HG02943 (cell line): ENCODE measurements at regions not wholly inside any gene's neighbourhood (a gene's known extent, or its start where the extent isn't known, plus 50 kb on each side); places are given as distances from the start of the nearest gene placed in this dataset.
A peak's percentile ranks its signal among the peaks of the same experiment; 100 is the strongest.
"Not testable (repeated sequence)": the region's sequence is repeated elsewhere in the genome, so short reads cannot be mapped to it uniquely, and the experiment has no call there.

Experiments used
- ATAC-seq: cut with Tn5 transposase; IDR thresholded peaks from one replicate; pipeline ENCODE4 v1.9.1; 2021; ENCODE audit warnings: mild to moderate bottlenecking, low read depth, moderate library complexity; ENCODE audit not compliant: unreplicated experiment

GRCh38 chr13:59312776-59313175, 851.0 kb downstream of the DIAPH3 start:
- ATAC-seq: no peak

DNA sequence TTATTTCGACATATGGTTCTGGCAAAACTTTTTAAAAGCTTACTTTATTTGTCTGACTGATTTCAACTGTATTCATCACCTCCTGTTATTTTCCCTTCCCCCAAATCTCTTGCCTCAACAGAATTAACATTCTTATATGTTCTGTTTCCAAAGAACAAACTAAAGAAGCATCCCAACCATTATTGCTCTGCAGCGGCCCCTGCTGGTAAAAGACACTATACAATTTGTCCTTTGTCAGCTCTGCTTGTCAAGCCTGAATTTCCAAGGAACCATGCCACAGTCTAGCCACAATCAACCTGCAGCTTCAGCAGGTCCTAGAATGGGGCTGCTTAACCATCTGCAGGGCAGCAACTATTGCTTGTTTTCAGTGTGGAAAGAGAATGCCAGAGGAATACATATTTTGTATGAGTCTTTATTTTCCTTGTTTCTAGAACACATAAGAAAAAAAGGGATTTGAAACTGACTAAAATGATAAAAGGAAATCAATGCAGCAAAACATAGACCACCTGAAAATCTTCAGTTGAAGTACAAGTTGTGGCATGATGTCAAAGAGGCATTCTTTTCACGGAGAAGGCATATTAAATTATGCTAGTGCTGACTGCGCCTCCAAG, 845.3 kb downstream of the DIAPH3 start:
- no peak for ATAC-seq

DNA sequence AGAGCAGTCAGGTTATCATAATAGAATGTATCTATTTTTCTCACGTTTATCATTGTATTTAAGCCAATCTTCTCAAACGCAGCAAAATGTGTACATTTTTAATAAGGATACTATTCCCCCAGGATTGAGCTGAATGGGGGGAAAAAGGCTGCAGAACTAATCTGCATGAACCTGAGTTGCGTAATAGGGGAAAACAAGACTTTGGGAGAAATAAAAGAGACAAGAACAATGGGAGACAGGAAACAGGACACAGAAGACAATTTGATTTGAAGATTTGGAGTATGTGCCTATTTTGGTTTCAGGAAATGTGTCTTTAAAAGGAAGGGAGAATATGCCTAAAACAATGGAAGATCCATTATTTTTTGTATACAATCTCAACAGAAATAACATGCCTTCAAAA, 844.5 kb downstream of the DIAPH3 start:
- ATAC-seq: no peak

DNA sequence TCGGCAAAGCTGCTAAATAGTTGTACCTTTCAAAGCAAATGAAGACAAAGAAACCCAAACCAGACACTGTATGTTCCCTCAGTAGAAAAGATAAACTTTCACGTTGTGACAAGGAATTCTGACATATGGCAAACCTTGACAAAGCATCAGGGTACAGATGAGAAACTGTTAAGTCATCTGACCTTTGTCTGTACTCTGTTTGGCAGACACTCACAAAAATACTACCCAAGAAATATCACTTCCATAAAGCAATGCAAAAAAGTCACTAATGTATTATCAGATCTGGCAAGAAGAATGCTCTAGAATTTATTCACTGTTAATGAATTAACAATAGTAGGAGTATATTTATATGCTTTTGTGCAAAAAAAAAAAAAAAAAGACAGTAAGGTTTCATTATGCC, 843.7 kb downstream of the DIAPH3 start:
- ATAC-seq: no peak

GRCh38 chr13:59324401-59324800, 839.3 kb downstream of the DIAPH3 start:
- not testable (repeated sequence) for ATAC-seq

DNA sequence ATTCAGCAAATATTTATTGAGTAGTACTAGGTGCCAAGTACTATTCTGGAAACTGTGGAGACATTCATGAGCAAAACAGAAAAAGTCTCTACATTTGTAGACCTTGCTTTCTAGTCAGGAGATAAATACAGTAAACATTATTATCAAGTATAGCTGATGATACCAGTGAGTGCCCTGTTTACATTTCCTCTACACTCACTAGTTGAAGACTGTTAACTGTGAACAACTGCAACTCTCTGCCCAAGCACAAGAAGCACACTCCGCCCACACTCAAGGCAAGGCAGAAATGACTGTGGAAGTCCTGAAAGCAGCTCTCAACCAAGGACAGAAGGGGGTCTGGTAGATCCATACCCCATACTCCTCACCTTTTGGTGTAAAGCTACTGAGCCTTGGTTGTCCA, 837.0 kb downstream of the DIAPH3 start:
- no peak for ATAC-seq

- no peak for ATAC-seq
Observed at GRCh38 chr13:59330764-59331163, 833.0 kb downstream of the DIAPH3 start.

DNA sequence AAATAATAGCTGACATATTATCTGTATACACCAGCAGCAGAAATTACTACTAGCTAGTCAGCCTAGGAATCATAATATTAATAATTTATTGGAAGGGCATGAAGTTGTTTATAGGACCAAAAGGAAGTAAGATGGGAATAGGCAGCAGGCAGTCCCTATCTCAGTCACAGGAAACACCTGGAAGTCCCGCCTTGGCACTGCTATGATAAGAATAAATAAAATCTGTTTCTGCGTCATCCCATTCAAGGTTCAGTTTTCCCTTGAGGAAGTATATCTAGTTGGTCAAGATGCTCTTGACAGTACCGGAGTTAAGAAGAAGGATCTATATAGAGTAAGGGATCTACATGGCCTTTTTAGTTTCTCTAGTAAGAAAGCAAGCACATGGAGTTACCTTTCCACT, 830.8 kb downstream of the DIAPH3 start:
- ATAC-seq: no peak

- ATAC-seq: no peak
Observed at GRCh38 chr13:59337070-59337469, 826.7 kb downstream of the DIAPH3 start.

- ATAC-seq: no peak
Observed at GRCh38 chr13:59340151-59340550, 823.6 kb downstream of the DIAPH3 start.

- no peak for ATAC-seq
Observed at GRCh38 chr13:59340581-59340980, 823.1 kb downstream of the DIAPH3 start.

- no peak for ATAC-seq
Observed at GRCh38 chr13:59342400-59342799, 821.3 kb downstream of the DIAPH3 start.

GRCh38 chr13:59343132-59343531, 820.6 kb downstream of the DIAPH3 start:
- ATAC-seq: no peak

GRCh38 chr13:59343993-59344822, 819.5 kb downstream of the DIAPH3 start:
- ATAC-seq: no peak

- ATAC-seq: no peak
Observed at GRCh38 chr13:59345311-59345710, 818.4 kb downstream of the DIAPH3 start.

DNA sequence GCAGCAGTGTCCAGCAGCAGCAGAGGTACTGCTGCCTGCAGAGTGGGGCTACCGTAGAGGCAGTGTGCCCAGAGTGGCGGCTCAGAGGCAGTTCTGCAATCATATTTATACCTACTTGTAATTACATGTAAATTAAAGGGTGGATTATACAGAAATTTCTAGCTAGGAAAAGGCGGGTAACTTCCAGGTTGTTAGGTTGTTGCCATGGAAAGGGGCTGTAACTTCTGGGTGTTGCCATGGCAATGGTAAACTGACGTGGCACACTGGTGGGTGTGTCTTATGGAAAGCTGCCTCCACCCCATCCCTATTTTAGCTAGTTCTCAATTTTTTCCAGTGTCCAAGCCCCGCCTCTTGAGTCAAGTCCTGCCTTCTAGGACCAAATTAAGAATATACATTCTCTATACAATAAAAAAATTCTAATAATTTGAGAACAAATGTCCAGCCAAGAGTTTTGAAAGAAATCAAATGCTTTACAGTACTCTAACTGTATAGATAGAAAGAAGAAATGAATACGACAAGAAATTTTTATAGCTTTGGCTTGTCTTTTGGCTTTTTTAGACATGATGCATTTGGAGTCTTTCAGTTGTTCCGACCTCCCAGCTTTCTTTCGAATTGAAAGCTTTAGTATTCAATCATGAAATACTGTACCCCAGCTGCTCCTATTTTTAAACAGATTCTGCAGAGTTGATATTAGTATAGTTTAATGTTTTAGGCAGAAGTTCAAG, 816.6 kb downstream of the DIAPH3 start:
- ATAC-seq: no peak

GRCh38 chr13:59348617-59349016, 815.1 kb downstream of the DIAPH3 start:
- no peak for ATAC-seq

GRCh38 chr13:59352600-59352999, 811.1 kb downstream of the DIAPH3 start:
- ATAC-seq: no peak

- peak; percentile 91 for ATAC-seq
Observed at GRCh38 chr13:59354665-59355369, 808.9 kb downstream of the DIAPH3 start.

DNA sequence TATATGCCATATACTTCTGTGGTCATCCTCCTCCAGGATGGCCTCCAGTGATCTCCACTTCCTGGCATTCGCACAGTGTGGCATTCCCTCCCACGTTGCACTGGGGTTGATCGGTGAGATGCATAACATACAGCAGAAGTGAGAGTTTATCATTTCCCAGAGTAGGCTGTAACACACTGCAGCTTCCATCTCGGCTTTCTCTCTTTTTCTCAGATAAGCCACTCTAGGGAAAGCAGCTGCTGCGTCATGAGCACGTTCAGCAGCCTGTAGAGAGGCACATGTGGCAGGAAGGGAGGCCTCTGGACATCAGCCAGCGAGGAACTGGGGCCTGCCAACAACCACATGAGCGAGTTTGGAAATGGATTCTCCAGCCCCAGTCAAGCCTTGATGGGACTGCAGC, 807.1 kb downstream of the DIAPH3 start:
- no peak for ATAC-seq

GRCh38 chr13:59358014-59358413, 805.7 kb downstream of the DIAPH3 start:
- no peak for ATAC-seq
